ENCODE measurements at regions not wholly inside any gene's neighbourhood (a gene's known extent, or its start where the extent isn't known, plus 50 kb on each side); places are given as distances from the start of the nearest gene placed in this dataset.

DNA sequence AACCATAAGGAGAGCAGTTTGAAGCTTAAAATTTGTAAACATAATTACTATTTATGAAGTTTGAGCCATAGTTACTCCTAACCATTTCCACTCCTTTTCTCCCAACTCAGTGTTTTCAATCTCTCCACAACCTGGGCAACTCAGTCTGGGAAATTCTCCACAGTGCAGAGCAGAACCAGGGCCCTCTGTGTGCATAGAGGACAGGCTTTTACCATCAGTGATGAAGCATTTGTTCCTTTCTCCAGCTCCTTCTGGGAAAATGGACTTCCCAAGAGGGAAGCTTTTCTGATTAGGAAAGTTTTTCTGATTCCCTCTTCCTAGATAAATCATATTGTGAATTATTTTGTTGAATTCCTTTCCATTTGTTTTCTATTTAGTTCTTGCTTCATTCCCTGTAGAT lies 132.3 kb upstream of the MPDZ start:
- TF ChIP-seq, protein P1, sequence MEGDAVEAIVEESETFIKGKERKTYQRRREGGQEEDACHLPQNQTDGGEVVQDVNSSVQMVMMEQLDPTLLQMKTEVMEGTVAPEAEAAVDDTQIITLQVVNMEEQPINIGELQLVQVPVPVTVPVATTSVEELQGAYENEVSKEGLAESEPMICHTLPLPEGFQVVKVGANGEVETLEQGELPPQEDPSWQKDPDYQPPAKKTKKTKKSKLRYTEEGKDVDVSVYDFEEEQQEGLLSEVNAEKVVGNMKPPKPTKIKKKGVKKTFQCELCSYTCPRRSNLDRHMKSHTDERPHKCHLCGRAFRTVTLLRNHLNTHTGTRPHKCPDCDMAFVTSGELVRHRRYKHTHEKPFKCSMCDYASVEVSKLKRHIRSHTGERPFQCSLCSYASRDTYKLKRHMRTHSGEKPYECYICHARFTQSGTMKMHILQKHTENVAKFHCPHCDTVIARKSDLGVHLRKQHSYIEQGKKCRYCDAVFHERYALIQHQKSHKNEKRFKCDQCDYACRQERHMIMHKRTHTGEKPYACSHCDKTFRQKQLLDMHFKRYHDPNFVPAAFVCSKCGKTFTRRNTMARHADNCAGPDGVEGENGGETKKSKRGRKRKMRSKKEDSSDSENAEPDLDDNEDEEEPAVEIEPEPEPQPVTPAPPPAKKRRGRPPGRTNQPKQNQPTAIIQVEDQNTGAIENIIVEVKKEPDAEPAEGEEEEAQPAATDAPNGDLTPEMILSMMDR (conservative IDR thresholded peaks at IDR 0.05; ENCODE audit: low read depth, low read length): no peak
- Histone ChIP-seq H3K36me3 (ENCODE audit: insufficient read depth) (no peaks in the 10 kb centered on the region), H2AFZ (ENCODE audit: low read depth) (no peak overlapping the region), H4K20me1 (ENCODE audit: insufficient read depth) (no peaks in the 10 kb centered on the region), H3K27ac (no peak overlapping the region), H3K79me2 (ENCODE audit: insufficient read depth, low read depth) (no peaks in the 10 kb centered on the region), H3K4me2 (no peak overlapping the region), H3K9ac (no peak overlapping the region), H3K4me3 (IDR thresholded peaks at IDR 0.05; ENCODE audit: insufficient read depth, low read depth, low read length) (no peak overlapping the region), H3K4me1 (ENCODE audit: low read depth, poor library complexity, severe bottlenecking) (no peaks in the 10 kb centered on the region), H3K27me3 (ENCODE audit: insufficient read depth, low read depth) (no peaks in the 10 kb centered on the region)

DNA sequence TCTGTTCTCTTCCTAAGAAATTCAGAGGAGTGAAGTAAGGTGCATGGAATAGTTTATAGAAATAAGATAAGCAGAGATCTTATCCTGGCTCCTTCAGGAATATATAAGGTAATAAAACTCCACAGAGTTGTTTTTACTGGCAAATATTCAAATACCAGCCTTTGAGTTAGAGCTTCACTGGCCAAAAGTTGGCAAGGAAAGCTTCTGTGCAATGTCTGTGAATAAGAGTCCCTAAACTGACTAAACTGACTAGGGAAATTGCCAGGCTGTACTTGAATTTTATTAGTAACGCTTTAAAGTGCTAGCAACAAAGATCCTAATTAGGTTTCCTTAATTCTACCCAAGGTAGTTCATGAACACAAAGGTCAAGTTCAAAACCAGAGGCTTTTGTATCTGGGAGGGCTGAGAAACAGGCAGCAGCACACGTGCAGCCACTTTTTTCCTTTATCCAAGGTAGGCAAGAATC lies 131.1 kb upstream of the MPDZ start:
- Histone ChIP-seq H3K4me2 (no peak overlapping the region), H3K27ac (no peak overlapping the region), H3K79me2 (ENCODE audit: insufficient read depth, low read depth) (no peaks in the 10 kb centered on the region), H3K4me3 (IDR thresholded peaks at IDR 0.05; ENCODE audit: insufficient read depth, low read depth, low read length) (no peak overlapping the region), H3K27me3 (ENCODE audit: insufficient read depth, low read depth) (no peaks in the 10 kb centered on the region), H2AFZ (ENCODE audit: low read depth) (no peak overlapping the region), H4K20me1 (ENCODE audit: insufficient read depth) (no peaks in the 10 kb centered on the region), H3K9ac (no peak overlapping the region), H3K4me1 (ENCODE audit: low read depth, poor library complexity, severe bottlenecking) (no peaks in the 10 kb centered on the region), H3K36me3 (ENCODE audit: insufficient read depth) (no peaks in the 10 kb centered on the region)
- TF ChIP-seq, protein P1 (conservative IDR thresholded peaks at IDR 0.05; ENCODE audit: low read depth, low read length): no peak

DNA sequence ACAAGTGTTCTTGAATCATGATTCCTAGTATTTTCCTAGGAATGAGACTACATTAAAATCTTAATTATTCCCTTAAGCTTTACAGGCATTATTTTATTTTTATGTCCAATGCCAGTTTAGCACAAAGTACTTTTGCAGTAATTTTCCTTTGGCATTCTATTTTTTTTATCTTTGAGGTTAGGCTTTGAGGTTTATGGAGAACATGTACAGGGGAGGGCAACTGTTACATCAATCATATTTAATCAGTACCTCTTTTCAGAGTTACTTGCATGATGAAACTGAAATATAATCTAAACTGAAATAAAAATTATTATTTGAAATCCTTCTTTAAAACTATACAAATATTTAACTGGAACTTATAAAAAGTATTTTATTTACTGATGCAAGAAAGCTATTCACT lies 118.2 kb upstream of the MPDZ start:
- Histone ChIP-seq H3K36me3 (ENCODE audit: insufficient read depth) (no peaks in the 10 kb centered on the region), H4K20me1 (ENCODE audit: insufficient read depth) (no peaks in the 10 kb centered on the region), H3K4me1 (ENCODE audit: low read depth, poor library complexity, severe bottlenecking) (no peaks in the 10 kb centered on the region), H3K4me3 (IDR thresholded peaks at IDR 0.05; ENCODE audit: insufficient read depth, low read depth, low read length) (no peak overlapping the region), H3K9ac (no peak overlapping the region), H3K27ac (no peak overlapping the region), H3K4me2 (no peak overlapping the region), H2AFZ (ENCODE audit: low read depth) (no peak overlapping the region), H3K79me2 (ENCODE audit: insufficient read depth, low read depth) (no peaks in the 10 kb centered on the region), H3K27me3 (ENCODE audit: insufficient read depth, low read depth) (no peaks in the 10 kb centered on the region)
- TF ChIP-seq, protein P1 (conservative IDR thresholded peaks at IDR 0.05; ENCODE audit: low read depth, low read length): no peak

DNA sequence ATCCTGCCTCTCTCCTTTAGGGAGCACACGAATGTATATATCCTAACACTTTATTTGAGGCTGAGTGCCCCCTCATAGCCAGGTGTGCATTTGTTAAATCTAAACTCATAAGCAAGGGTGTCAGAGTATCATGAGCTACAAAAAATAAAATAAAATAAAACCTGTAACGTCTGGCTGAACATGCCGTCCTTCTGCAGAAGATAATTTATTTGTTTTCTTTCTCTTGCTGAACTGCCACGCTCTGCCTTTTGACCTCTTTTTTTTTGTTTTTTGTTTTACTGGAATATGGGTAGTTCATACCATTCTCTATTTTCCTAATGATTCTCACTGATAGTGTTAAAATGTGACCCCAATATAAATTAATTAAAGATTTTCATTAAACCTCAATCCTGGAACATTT lies 117.7 kb upstream of the MPDZ start:
- no peaks in the 10 kb centered on the region for H3K4me1 ChIP-seq (ENCODE audit: low read depth, poor library complexity, severe bottlenecking)
- H3K27ac ChIP-seq: no peak overlapping the region
- H3K79me2 ChIP-seq (ENCODE audit: insufficient read depth, low read depth): no peaks in the 10 kb centered on the region
- H3K9ac ChIP-seq: no peak overlapping the region
- TF ChIP-seq, protein P1 (conservative IDR thresholded peaks at IDR 0.05; ENCODE audit: low read depth, low read length): no peak
- no peaks in the 10 kb centered on the region for H4K20me1 ChIP-seq (ENCODE audit: insufficient read depth)
- no peak overlapping the region for H3K4me2 ChIP-seq
- no peaks in the 10 kb centered on the region for H3K36me3 ChIP-seq (ENCODE audit: insufficient read depth)
- no peak overlapping the region for H2AFZ ChIP-seq (ENCODE audit: low read depth)
- H3K4me3 ChIP-seq (IDR thresholded peaks at IDR 0.05; ENCODE audit: insufficient read depth, low read depth, low read length): no peak overlapping the region
- no peaks in the 10 kb centered on the region for H3K27me3 ChIP-seq (ENCODE audit: insufficient read depth, low read depth)

Measured in KMS-11 (cell line).